SK-N-SH (cell line): ENCODE measurements at regions not wholly inside any gene's neighbourhood (a gene's known extent, or its start where the extent isn't known, plus 50 kb on each side); places are given as distances from the start of the nearest gene placed in this dataset.

Experiments used
- CTCF ChIP-seq: fragments of 200-600 bp; sonication (generic); IDR thresholded peaks from 2 replicates; pipeline ENCODE4 v1.6.1; 2017; ENCODE audit warnings: antibody characterized with exemption, mild to moderate bottlenecking, moderate library complexity
- GABPA ChIP-seq: IDR thresholded peaks from 2 replicates; pipeline ENCODE4 v1.4.0; 2012; ENCODE audit warnings: low read depth, mild to moderate bottlenecking
- JUND ChIP-seq: IDR thresholded peaks from 2 replicates; pipeline ENCODE4 v1.4.0; 2012
- RAD21 ChIP-seq: IDR thresholded peaks from 2 replicates; pipeline ENCODE4 v1.6.1; 2012; ENCODE audit warnings: mild to moderate bottlenecking, low read length
- USF1 ChIP-seq: IDR thresholded peaks from 2 replicates; pipeline ENCODE4 v1.4.0; 2012; ENCODE audit warnings: low read depth, borderline replicate concordance
- YY1 ChIP-seq: IDR thresholded peaks from 2 replicates; pipeline ENCODE4 v1.4.0; 2012; ENCODE audit warnings: low read depth, mild to moderate bottlenecking

GRCh38 chr4:130432289-130432688 is 1336.3 kb downstream of the C4orf33 start:
- TF ChIP-seq CTCF (no peak), JUND (no peak), USF1 (no peak), GABPA (no peak), RAD21 (peak; percentile 12; the same call in 1 of the 2 replicates), YY1 (no peak)
